Loucy (cell line): ENCODE measurements at regions not wholly inside any gene's neighbourhood (a gene's known extent, or its start where the extent isn't known, plus 50 kb on each side); places are given as distances from the start of the nearest gene placed in this dataset.

Experiments
- H2AFZ ChIP-seq: fragments of 200-600 bp; sonication (generic); 2 replicates; pipeline ENCODE4 v1.6.0; 2016; ENCODE audit warnings: antibody characterized with exemption, mild to moderate bottlenecking, low read length, moderate library complexity
- H3F3A ChIP-seq: fragments of 200-600 bp; 2 replicates; pipeline ENCODE4 v1.6.0; 2016; ENCODE audit warnings: antibody characterized with exemption, low read depth, mild to moderate bottlenecking
- H3K27me3 ChIP-seq: fragments of 200-600 bp; sonication (generic); 2 replicates; pipeline ENCODE4 v1.6.1; 2014; ENCODE audit warnings: low read length, mild to moderate bottlenecking; ENCODE audit not compliant: insufficient read depth, poor library complexity, severe bottlenecking
- H3K36me3 ChIP-seq: fragments of 200-600 bp; sonication (generic); 2 replicates; pipeline ENCODE4 v1.6.1; 2016; ENCODE audit warnings: low read length; ENCODE audit not compliant: insufficient read depth
- H3K4me1 ChIP-seq: fragments of 200-600 bp; sonication (generic); 2 replicates; pipeline ENCODE4 v1.5.1; 2014; ENCODE audit warnings: low read length, mild to moderate bottlenecking; ENCODE audit not compliant: insufficient read depth, poor library complexity, severe bottlenecking
- H3K4me2 ChIP-seq: fragments of 200-600 bp; sonication (generic); 2 replicates; pipeline ENCODE4 v1.6.0; 2014; ENCODE audit warnings: antibody characterized with exemption, low read length, low read depth, mild to moderate bottlenecking; ENCODE audit not compliant: poor library complexity, severe bottlenecking
- H3K4me3 ChIP-seq: fragments of 200-600 bp; sonication (generic); 2 replicates; pipeline ENCODE4 v1.5.1; 2014; ENCODE audit warnings: low read length, mild to moderate bottlenecking, mixed read lengths; ENCODE audit not compliant: poor library complexity, severe bottlenecking
- H3K79me2 ChIP-seq: fragments of 200-600 bp; sonication (generic); 2 replicates; pipeline ENCODE4 v1.6.1; 2014; ENCODE audit warnings: low read length; ENCODE audit not compliant: insufficient read depth
- H3K9ac ChIP-seq: fragments of 200-600 bp; sonication (generic); 2 replicates; pipeline ENCODE4 v1.6.0; 2014; ENCODE audit warnings: mild to moderate bottlenecking, low read depth, low read length, moderate library complexity; ENCODE audit not compliant: poor library complexity, severe bottlenecking
- H3K9me2 ChIP-seq: fragments of 200-600 bp; sonication (generic); replicated peaks from 2 replicates; pipeline ENCODE4 v1.6.1; 2016; ENCODE audit warnings: low read depth, low read length, mixed read lengths
- H3K9me3 ChIP-seq: fragments of 200-600 bp; sonication (generic); 2 replicates; pipeline ENCODE4 v1.6.1; 2014; ENCODE audit warnings: mild to moderate bottlenecking, antibody characterized with exemption, low read length, low read depth; ENCODE audit not compliant: insufficient read depth
- H4K20me1 ChIP-seq: fragments of 200-600 bp; sonication (generic); 2 replicates; pipeline ENCODE4 v1.6.0; 2014; ENCODE audit warnings: antibody characterized with exemption, low read length, mild to moderate bottlenecking; ENCODE audit not compliant: insufficient read depth, poor library complexity, severe bottlenecking
- EZH2phosphoT487 ChIP-seq: fragments of 200-600 bp; IDR thresholded peaks from 2 replicates; pipeline ENCODE4 v1.6.1; 2018; ENCODE audit warnings: antibody characterized with exemption, mild to moderate bottlenecking, moderate library complexity, borderline replicate concordance
- TF ChIP-seq, protein P1 (sequence below): fragments of 200-600 bp; sonication (generic); conservative IDR thresholded peaks from 2 replicates; pipeline ENCODE4 v1.5.1; 2014; ENCODE audit warnings: mild to moderate bottlenecking, antibody characterized with exemption, low read length

DNA sequence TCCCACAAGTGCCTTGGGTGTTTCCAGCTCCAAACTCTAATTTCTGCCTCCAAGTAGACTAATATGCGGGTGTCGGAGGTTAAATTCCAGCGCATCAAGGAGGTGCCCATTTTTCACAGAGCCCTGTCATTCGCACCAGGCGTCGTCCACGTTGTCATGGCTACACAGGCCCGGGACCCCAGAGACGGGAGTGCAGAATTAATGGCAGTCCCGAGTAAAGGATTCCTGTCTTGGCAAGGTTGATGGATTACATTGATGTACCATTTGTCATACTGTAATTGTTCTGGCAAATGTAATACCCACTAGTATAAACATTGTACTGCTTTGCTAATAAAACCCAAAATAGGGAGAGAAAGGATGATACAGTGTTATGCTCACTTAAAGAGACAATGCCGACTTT lies 222.9 kb upstream of the MYL2 start:
- no peak for TF ChIP-seq EZH2phosphoT487
- TF ChIP-seq, protein P1, sequence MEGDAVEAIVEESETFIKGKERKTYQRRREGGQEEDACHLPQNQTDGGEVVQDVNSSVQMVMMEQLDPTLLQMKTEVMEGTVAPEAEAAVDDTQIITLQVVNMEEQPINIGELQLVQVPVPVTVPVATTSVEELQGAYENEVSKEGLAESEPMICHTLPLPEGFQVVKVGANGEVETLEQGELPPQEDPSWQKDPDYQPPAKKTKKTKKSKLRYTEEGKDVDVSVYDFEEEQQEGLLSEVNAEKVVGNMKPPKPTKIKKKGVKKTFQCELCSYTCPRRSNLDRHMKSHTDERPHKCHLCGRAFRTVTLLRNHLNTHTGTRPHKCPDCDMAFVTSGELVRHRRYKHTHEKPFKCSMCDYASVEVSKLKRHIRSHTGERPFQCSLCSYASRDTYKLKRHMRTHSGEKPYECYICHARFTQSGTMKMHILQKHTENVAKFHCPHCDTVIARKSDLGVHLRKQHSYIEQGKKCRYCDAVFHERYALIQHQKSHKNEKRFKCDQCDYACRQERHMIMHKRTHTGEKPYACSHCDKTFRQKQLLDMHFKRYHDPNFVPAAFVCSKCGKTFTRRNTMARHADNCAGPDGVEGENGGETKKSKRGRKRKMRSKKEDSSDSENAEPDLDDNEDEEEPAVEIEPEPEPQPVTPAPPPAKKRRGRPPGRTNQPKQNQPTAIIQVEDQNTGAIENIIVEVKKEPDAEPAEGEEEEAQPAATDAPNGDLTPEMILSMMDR, result no peak
- Histone ChIP-seq H3K36me3 (no peaks in the 10 kb centered on the region), H3F3A (no peaks in the 10 kb centered on the region), H3K4me3 (no peak overlapping the region), H3K9me2 (no peaks in the 10 kb centered on the region), H3K9me3 (no peaks in the 10 kb centered on the region), H3K79me2 (no peaks in the 10 kb centered on the region), H3K27me3 (no peaks in the 10 kb centered on the region), H3K9ac (no peak overlapping the region), H2AFZ (no peak overlapping the region), H4K20me1 (no peaks in the 10 kb centered on the region), H3K4me2 (no peak overlapping the region), H3K4me1 (no peaks in the 10 kb centered on the region)

DNA sequence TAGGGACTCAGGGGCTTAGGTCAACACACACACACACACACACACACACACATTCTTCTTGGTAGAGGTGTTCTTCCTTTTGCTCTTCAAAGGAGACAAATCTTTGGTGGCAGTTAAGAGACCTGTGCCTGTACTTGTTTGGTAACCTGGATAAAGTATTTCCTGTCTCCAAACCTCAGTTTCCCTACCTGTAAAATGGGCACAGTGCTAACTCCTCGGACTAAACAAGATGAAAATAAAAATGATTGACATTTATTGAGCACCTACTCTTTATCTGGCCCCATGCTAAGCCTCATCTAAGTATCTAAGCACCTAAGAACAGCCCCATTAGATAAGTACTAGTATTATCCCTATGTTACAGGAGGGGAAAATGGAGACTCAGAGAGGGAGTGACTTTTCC lies 220.8 kb upstream of the MYL2 start:
- no peak overlapping the region for H3K4me3 ChIP-seq
- no peaks in the 10 kb centered on the region for H4K20me1 ChIP-seq
- H3K27me3 ChIP-seq, result no peaks in the 10 kb centered on the region
- no peaks in the 10 kb centered on the region for H3K9me3 ChIP-seq
- H3K9me2 ChIP-seq, result no peaks in the 10 kb centered on the region
- H3K79me2 ChIP-seq, result no peaks in the 10 kb centered on the region
- no peaks in the 10 kb centered on the region for H3F3A ChIP-seq
- H3K9ac ChIP-seq, result no peak overlapping the region
- H3K36me3 ChIP-seq, result no peaks in the 10 kb centered on the region
- TF ChIP-seq, protein P1, result no peak
- TF ChIP-seq EZH2phosphoT487, result no peak
- no peak overlapping the region for H3K4me2 ChIP-seq
- H2AFZ ChIP-seq, result no peak overlapping the region
- no peaks in the 10 kb centered on the region for H3K4me1 ChIP-seq

DNA sequence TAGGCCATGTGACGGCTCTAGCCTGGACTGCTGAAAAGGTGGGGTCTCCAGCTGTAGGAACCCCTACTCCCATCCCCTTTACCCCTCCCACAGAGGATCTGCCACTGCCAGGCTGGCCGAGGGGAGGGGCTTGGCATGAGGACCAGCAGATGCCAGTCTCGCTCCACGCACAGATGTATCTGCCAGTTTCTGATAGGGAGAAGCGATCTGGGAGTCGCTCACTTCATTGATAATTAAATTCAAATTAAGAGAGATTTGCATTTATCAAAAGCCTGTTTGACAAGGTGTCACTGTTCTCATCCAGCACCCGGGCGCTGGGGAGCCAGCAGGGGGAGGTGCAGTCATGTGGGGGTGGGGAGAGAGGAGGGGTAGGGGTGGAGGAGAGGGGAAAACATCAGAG lies 217.6 kb upstream of the MYL2 start:
- Histone ChIP-seq H3K9me3 (0 out of 2 replicates have a peak, but pooled peaks cover 4% of the 10 kb centered on the region), H3K4me2 (no peak overlapping the region), H3F3A (no peaks in the 10 kb centered on the region), H3K4me1 (no peaks in the 10 kb centered on the region), H3K9me2 (no peaks in the 10 kb centered on the region), H3K4me3 (no peak overlapping the region), H3K27me3 (no peaks in the 10 kb centered on the region), H3K9ac (no peak overlapping the region), H2AFZ (no peak overlapping the region), H4K20me1 (no peaks in the 10 kb centered on the region), H3K36me3 (no peaks in the 10 kb centered on the region), H3K79me2 (no peaks in the 10 kb centered on the region)
- TF ChIP-seq, protein P1, result 0 out of 2 replicates have a peak, but pooled peaks have one; percentile 12
- no peak for TF ChIP-seq EZH2phosphoT487
